Left lobe of liver (tissue), 2 donors: ENCODE measurements at regions not wholly inside any gene's neighbourhood (a gene's known extent, or its start where the extent isn't known, plus 50 kb on each side); places are given as distances from the start of the nearest gene placed in this dataset.
"Not testable (repeated sequence)": the region's sequence is repeated elsewhere in the genome, so short reads cannot be mapped to it uniquely, and the experiment has no call there.

Experiments
- ATAC-seq: fragments of 200-7000 bp; cut with Tn5 transposase; one replicate; pipeline ENCODE4 v1.9.1; 2020; ENCODE audit warnings: mild to moderate bottlenecking, moderate library complexity
- DNase-seq: peaks from one replicate; pipeline ENCODE4 v3.0.0-alpha.2; 2020; ENCODE audit warnings: low spot score
- donor health status: DM: no; HTN: no; CAD: no; lungs with moderate emphysema.
- donor health status: DM: no; HTN: yes; CAD: no.

- no peak for ATAC-seq
These were observed 150.5 kb downstream of the UNC5CL start for GRCh38 chr6:40888456-40888990.

GRCh38 chr6:40887792-40888340, 151.2 kb downstream of the UNC5CL start:
- DNase-seq (no peak), ATAC-seq (no peak)

More at GRCh38 chr6:40888456-40888990, 150.5 kb downstream of the UNC5CL start:
- DNase-seq: no peak

GRCh38 chr6:40887079-40887791, 151.8 kb downstream of the UNC5CL start:
- no peak for ATAC-seq

GRCh38 chr6:40885139-40885774, 153.8 kb downstream of the UNC5CL start:
- ATAC-seq: no peak
- no peak for DNase-seq

More at GRCh38 chr6:40887079-40887791, 151.8 kb downstream of the UNC5CL start:
- no peak for DNase-seq

- ATAC-seq (no peak), DNase-seq (no peak)
These were observed 156.6 kb downstream of the UNC5CL start for GRCh38 chr6:40882323-40882997.

GRCh38 chr6:40881501-40881900, 157.5 kb downstream of the UNC5CL start:
- DNase-seq (no peak), ATAC-seq (no peak)

GRCh38 chr6:40880906-40881305, 158.1 kb downstream of the UNC5CL start:
- DNase-seq: no peak

GRCh38 chr6:40879169-40879568, 159.9 kb downstream of the UNC5CL start:
- DNase-seq (no peak), ATAC-seq (no peak)

More at GRCh38 chr6:40880906-40881305, 158.1 kb downstream of the UNC5CL start:
- no peak for ATAC-seq

GRCh38 chr6:40877362-40877761, 161.7 kb downstream of the UNC5CL start:
- ATAC-seq (no peak), DNase-seq (no peak)

GRCh38 chr6:40876336-40876735, 162.7 kb downstream of the UNC5CL start:
- DNase-seq (no peak), ATAC-seq (no peak)

GRCh38 chr6:40874495-40874894, 164.5 kb downstream of the UNC5CL start:
- DNase-seq (no peak), ATAC-seq (no peak)

- ATAC-seq (no peak), DNase-seq (no peak)
These were observed 167.6 kb downstream of the UNC5CL start for GRCh38 chr6:40871424-40871823.

GRCh38 chr6:40868089-40868865, 170.7 kb downstream of the UNC5CL start:
- not testable (repeated sequence) for DNase-seq, ATAC-seq

- not testable (repeated sequence) for DNase-seq, ATAC-seq
These were observed 171.5 kb downstream of the UNC5CL start for GRCh38 chr6:40867527-40867926.

GRCh38 chr6:40865259-40865658, 173.8 kb downstream of the UNC5CL start:
- DNase-seq, ATAC-seq: not testable (repeated sequence)

- DNase-seq (no peak), ATAC-seq (no peak)
These were observed 178.6 kb downstream of the UNC5CL start for GRCh38 chr6:40860443-40860842.

GRCh38 chr6:40856271-40856670, 182.8 kb downstream of the UNC5CL start:
- DNase-seq (no peak), ATAC-seq (no peak)

GRCh38 chr6:40855168-40855880, 183.7 kb downstream of the UNC5CL start:
- DNase-seq (no peak), ATAC-seq (no peak)

GRCh38 chr6:40854592-40854991, 184.4 kb downstream of the UNC5CL start:
- no peak for DNase-seq

More at GRCh38 chr6:40854592-40854991, 184.4 kb downstream of the UNC5CL start:
- no peak for ATAC-seq
